ENCODE measurements at regions not wholly inside any gene's neighbourhood (a gene's known extent, or its start where the extent isn't known, plus 50 kb on each side); places are given as distances from the start of the nearest gene placed in this dataset.
A peak's percentile ranks its signal among the peaks of the same experiment; 100 is the strongest.
"Not testable (repeated sequence)": the region's sequence is repeated elsewhere in the genome, so short reads cannot be mapped to it uniquely, and the experiment has no call there.

DNA sequence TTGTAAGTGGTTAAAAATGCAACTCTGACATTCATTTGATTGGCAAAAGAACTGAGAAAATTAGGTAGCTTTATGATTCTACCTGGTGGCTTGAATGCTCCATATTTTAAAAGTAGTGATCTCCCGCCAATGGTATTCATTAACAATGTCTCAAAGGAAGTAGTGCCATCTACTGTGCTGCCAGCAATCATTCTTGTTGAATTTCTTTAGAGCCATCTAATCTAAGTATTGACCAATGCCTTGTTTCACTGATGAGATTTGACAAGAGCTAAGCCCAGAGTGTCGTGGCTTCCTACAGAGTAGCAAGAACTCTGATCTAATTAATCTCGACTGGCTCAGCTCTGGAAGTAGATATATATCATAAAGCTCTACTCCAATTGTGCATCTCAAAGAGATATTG, 696.7 kb downstream of the C6orf118 start:
- H3K36me3 ChIP-seq (ENCODE audit: insufficient read depth, low read length) = no peaks in the 10 kb centered on the region
- no peak overlapping the region for H2AFZ ChIP-seq (ENCODE audit: low read depth, low read length)
- no peaks in the 10 kb centered on the region for H3K4me1 ChIP-seq (ENCODE audit: insufficient read depth, low read length)
- no peaks in the 10 kb centered on the region for H3K9me3 ChIP-seq (ENCODE audit: low read length)
- H3K27me3 ChIP-seq (ENCODE audit: insufficient read depth, low read length) = no peaks in the 10 kb centered on the region
- no peak overlapping the region for H3K4me3 ChIP-seq (ENCODE audit: low read length)

DNA sequence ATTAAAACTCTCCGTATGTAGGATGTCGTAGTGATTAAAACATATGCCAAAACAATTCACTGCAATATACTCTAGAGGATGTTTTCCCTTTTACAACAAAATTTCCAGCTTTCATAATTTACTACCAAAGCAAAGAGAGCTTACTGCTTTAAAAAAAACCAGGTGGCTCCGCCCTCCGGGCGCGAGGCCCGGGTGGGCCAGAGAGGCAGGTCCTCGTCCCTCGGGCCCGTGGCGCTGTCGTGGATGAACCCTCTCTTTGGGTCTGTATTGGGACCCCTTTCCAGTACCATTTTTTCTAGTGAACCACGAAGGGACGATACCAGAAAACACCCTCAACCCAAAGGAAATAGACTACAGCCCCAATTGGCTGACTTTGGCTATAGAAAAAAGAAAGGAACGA, 698.5 kb downstream of the C6orf118 start:
- not testable (repeated sequence) for H3K9me3 ChIP-seq (ENCODE audit: low read length); H3K4me3 ChIP-seq (ENCODE audit: low read length); H3K36me3 ChIP-seq (ENCODE audit: insufficient read depth, low read length); H2AFZ ChIP-seq (ENCODE audit: low read depth, low read length); H3K4me1 ChIP-seq (ENCODE audit: insufficient read depth, low read length); H3K27me3 ChIP-seq (ENCODE audit: insufficient read depth, low read length)

DNA sequence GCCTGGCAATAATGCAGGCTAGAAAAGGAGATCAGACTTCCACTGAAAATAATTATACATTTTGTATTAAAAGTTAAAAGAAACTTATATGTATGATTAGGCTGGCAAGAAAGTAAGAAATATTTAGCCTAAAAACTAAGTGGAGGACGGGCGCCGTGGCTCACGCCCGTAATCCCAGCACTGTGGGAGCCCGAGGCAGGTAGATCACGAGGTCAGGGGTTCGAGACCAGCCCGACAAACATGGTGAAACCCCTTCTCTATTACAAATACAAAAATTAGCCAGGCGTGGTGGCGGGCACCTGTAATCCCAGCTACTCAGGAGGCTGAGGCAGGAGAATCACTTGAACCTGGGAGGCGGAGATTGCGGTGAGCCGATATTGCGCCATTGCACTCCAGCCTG, 707.0 kb downstream of the C6orf118 start:
- not testable (repeated sequence) for H3K4me1 ChIP-seq (ENCODE audit: insufficient read depth, low read length); H3K9me3 ChIP-seq (ENCODE audit: low read length); H3K27me3 ChIP-seq (ENCODE audit: insufficient read depth, low read length); H3K36me3 ChIP-seq (ENCODE audit: insufficient read depth, low read length); H2AFZ ChIP-seq (ENCODE audit: low read depth, low read length); H3K4me3 ChIP-seq (ENCODE audit: low read length)

DNA sequence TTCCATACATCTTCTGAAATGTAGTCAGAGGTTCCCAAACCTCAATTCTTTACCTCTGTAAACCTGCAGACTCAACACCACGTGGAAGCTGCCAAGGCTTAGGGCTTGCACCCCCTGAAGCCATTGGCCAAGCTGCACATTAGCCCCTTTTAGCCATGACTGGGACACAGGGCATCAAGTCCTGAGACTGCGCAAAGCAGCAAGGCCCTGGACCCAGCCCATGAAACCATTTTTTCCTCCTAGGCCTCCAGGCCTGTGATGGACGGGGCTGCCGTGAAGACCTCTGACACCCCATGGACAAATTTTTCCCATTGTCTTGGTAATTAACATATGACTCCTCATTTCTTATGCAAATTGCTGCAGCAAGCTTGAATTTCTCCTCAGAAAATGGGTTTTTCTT, 727.8 kb downstream of the C6orf118 start:
- Histone ChIP-seq H3K4me3 (ENCODE audit: low read length) (no peak overlapping the region), H3K9me3 (ENCODE audit: low read length) (peaks cover 11% of the 10 kb centered on the region), H2AFZ (ENCODE audit: low read depth, low read length) (no peak overlapping the region), H3K4me1 (ENCODE audit: insufficient read depth, low read length) (peaks cover 4% of the 10 kb centered on the region), H3K36me3 (ENCODE audit: insufficient read depth, low read length) (no peaks in the 10 kb centered on the region), H3K27me3 (ENCODE audit: insufficient read depth, low read length) (no peaks in the 10 kb centered on the region)

DNA sequence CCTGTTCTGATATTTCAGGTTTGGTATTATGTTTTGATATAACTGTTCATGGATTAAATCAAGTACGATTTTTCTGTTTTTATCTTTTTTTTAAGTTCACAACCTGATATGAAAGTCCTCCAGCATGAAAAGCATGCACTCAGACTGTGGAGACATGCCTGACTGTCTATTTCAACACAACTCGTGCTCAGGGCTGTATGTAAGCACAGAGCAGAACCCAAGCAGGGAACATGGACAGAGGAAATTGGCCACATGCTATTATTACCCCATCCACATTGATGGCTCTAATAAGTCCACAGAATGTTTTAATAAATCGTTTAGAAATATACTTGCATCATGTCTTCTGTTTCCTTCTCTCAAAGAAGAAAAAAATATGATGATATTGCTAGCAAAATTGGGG, 730.4 kb downstream of the C6orf118 start:
- Histone ChIP-seq H3K36me3 (ENCODE audit: insufficient read depth, low read length) (no peaks in the 10 kb centered on the region), H3K9me3 (ENCODE audit: low read length) (peaks cover 15% of the 10 kb centered on the region), H3K4me1 (ENCODE audit: insufficient read depth, low read length) (peaks cover 1% of the 10 kb centered on the region), H3K27me3 (ENCODE audit: insufficient read depth, low read length) (no peaks in the 10 kb centered on the region), H2AFZ (ENCODE audit: low read depth, low read length) (no peak overlapping the region), H3K4me3 (ENCODE audit: low read length) (no peak overlapping the region)

DNA sequence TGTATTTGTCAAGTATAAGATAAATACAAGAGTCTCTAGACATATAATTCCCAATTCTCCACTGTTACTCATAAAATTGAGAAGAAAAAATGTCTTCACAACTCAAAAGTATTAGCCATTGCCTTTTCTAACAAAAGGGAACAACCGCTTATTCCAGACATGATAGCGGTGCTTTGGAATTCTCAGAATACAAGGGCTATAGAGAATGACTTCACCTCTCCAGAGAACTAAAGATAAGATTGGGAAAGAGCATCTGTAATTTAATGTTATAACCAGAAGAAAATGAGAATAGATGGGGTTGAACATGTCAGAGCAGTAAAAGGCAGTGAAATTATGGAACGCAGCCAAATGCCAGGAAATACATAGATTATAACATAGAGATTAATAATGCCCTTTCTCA, 730.8 kb downstream of the C6orf118 start:
- Histone ChIP-seq H2AFZ (ENCODE audit: low read depth, low read length) (no peak overlapping the region), H3K4me3 (ENCODE audit: low read length) (no peak overlapping the region), H3K4me1 (ENCODE audit: insufficient read depth, low read length) (no peaks in the 10 kb centered on the region), H3K9me3 (ENCODE audit: low read length) (peaks cover 15% of the 10 kb centered on the region), H3K36me3 (ENCODE audit: insufficient read depth, low read length) (no peaks in the 10 kb centered on the region), H3K27me3 (ENCODE audit: insufficient read depth, low read length) (no peaks in the 10 kb centered on the region)

DNA sequence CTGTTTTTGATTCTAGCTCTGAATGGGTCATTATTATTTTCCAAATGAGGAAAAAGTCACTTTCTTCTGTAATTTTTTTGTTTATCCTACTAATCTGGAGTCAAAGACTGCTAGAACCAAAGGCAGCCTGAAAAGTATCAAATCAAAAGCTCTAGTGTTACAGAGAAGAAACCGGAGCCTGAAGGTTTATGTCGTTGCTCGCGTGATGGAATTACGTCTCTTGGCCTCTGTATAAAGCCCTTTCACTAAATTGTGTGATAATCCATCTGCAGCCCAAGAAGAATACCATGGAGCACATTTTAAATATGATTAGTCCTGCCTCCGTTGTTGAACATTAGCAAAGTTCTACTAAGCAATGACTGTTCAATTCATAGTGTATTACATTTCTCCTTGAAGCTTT, 738.6 kb downstream of the C6orf118 start:
- peaks cover 15% of the 10 kb centered on the region for H3K4me1 ChIP-seq (ENCODE audit: insufficient read depth, low read length)

DNA sequence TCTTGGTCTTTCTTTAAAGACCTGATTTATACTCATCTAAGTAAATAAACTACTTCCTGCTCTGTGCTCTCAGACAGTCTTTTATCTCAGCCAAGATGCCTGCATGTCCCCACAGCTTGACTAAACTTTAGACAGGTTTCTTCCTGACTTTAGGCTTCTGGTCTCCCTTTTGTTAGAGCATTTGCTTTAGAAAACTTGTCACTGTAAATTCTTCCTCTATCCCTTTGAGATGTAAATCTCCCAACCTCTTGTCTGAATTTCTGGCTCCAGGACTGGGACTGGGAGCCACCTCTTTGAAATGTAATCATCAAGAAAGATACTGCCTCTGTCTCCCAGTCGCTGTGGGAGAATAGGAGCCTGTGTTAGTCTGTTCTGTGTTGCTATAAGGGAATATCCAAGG, 739.9 kb downstream of the C6orf118 start:
- H3K4me3 ChIP-seq (ENCODE audit: low read length) = no peak overlapping the region
- peaks cover 24% of the 10 kb centered on the region for H3K4me1 ChIP-seq (ENCODE audit: insufficient read depth, low read length)
- H3K36me3 ChIP-seq (ENCODE audit: insufficient read depth, low read length) = no peaks in the 10 kb centered on the region
- H3K9me3 ChIP-seq (ENCODE audit: low read length) = peaks cover 3% of the 10 kb centered on the region
- no peaks in the 10 kb centered on the region for H3K27me3 ChIP-seq (ENCODE audit: insufficient read depth, low read length)
- H2AFZ ChIP-seq (ENCODE audit: low read depth, low read length) = peak overlapping the region; percentile 62

More for the DNA sequence above, 738.6 kb downstream of the C6orf118 start:
- Histone ChIP-seq H3K27me3 (ENCODE audit: insufficient read depth, low read length) (no peaks in the 10 kb centered on the region), H2AFZ (ENCODE audit: low read depth, low read length) (no peak overlapping the region), H3K4me3 (ENCODE audit: low read length) (no peak overlapping the region), H3K36me3 (ENCODE audit: insufficient read depth, low read length) (no peaks in the 10 kb centered on the region), H3K9me3 (ENCODE audit: low read length) (peaks cover 8% of the 10 kb centered on the region)

DNA sequence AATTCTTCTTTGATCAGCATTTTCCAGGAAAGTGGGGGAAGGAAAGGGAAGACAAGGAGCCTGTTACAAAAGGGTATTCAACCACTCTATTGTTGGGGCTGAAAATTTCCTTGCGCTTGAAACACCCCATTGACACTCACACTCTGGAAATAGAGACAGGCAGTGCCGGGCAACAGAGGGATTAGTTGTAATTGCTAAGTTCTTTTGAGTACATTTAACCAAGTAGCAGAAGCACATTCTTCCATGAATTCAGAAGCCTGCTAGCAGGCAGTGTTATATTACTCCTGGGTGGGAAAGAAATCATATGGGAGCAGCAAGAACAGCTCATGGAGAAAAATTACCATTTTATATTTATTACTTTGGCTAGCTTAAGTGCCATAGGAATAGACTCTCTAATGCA, 745.5 kb downstream of the C6orf118 start:
- peak overlapping the region; percentile 33 for H2AFZ ChIP-seq (ENCODE audit: low read depth, low read length)
- no peaks in the 10 kb centered on the region for H3K27me3 ChIP-seq (ENCODE audit: insufficient read depth, low read length)
- no peak overlapping the region for H3K4me3 ChIP-seq (ENCODE audit: low read length)
- no peaks in the 10 kb centered on the region for H3K36me3 ChIP-seq (ENCODE audit: insufficient read depth, low read length)
- H3K9me3 ChIP-seq (ENCODE audit: low read length) = peaks cover 16% of the 10 kb centered on the region
- peaks cover 23% of the 10 kb centered on the region for H3K4me1 ChIP-seq (ENCODE audit: insufficient read depth, low read length)

DNA sequence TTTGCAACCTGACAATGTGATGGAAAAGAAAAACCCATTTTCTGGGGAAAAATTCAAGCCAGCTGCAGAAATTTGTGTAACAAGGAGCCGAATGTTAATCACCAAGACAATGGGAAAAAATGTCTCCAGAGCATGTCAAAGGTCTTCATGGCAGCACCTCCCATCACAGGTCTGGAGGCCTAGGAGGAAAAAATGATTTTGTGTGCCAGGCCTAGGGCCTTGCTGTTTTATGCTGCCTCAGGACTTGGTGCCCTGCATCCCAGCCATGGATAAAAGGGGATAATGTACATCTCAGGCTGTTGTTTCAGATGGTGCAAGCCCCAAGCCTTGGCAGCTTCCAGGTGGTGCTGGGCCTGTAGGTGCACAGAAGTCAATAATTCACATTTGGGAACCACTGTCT, 747.7 kb downstream of the C6orf118 start:
- Histone ChIP-seq H3K4me1 (ENCODE audit: insufficient read depth, low read length) (peaks cover 19% of the 10 kb centered on the region), H2AFZ (ENCODE audit: low read depth, low read length) (no peak overlapping the region), H3K9me3 (ENCODE audit: low read length) (peaks cover 17% of the 10 kb centered on the region), H3K27me3 (ENCODE audit: insufficient read depth, low read length) (no peaks in the 10 kb centered on the region), H3K4me3 (ENCODE audit: low read length) (no peak overlapping the region), H3K36me3 (ENCODE audit: insufficient read depth, low read length) (no peaks in the 10 kb centered on the region)

DNA sequence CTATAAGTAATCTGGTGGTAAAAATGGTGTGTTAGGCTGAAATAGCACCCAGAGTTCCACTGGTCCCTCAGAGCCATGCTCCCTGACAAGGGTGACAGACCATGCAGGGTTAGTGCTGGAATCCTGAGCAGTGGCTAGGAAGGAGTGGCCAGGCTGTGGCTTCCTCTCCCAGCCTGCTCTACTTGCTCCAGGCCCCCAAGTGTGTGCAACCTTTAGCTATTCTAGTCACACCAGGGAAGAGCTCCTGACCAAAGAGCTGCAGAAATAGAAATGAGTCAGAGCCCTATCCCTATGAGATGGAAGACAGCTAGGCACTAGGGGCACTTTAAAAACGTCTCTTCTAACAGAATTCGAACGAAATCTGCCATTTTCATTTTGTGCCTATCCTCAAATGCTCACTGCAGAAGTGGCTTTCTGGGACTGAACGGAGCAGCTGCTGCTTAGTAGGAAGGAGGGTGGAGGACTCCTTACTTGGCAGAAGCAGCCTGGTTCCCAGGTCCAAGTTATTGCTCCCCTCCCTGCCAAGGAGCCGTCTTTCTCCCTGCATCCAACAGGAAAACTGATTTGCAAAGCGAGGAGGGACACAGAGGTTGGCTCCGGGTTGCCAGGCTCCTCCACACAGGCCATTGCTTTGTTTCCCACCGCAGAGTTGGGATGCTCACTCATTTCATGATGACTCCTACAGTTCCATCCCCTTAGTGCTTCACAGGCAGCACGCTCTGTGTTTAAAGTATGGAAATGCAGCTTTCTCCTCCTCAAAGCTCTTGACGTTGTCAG, 754.5 kb downstream of the C6orf118 start:
- Histone ChIP-seq H3K4me1 (ENCODE audit: insufficient read depth, low read length) (no peaks in the 10 kb centered on the region), H3K27me3 (ENCODE audit: insufficient read depth, low read length) (no peaks in the 10 kb centered on the region), H3K4me3 (ENCODE audit: low read length) (no peak overlapping the region), H3K36me3 (ENCODE audit: insufficient read depth, low read length) (no peaks in the 10 kb centered on the region), H3K9me3 (ENCODE audit: low read length) (peaks cover 2% of the 10 kb centered on the region), H2AFZ (ENCODE audit: low read depth, low read length) (no peak overlapping the region)

DNA sequence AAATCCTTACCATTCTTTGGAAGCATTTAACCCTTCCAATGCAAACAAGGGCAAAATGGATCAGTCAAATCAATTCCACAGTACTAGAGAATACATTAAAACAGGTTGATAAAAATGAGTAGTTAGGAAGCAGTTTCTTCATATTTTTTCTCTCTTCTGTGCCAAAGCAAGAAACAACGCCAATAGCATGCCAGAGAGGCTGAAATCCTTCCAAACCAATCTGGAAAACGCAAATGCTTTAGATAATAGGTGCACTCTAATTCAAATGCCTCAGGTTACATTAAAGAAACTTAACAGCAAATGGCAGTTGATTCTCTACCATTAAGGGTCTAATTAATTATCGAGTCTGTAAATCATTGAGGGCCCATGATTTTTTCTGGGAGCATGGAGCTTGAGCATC, 755.2 kb downstream of the C6orf118 start:
- H3K36me3 ChIP-seq (ENCODE audit: insufficient read depth, low read length) = no peaks in the 10 kb centered on the region
- H2AFZ ChIP-seq (ENCODE audit: low read depth, low read length) = no peak overlapping the region
- no peaks in the 10 kb centered on the region for H3K27me3 ChIP-seq (ENCODE audit: insufficient read depth, low read length)
- H3K4me3 ChIP-seq (ENCODE audit: low read length) = no peak overlapping the region
- H3K9me3 ChIP-seq (ENCODE audit: low read length) = peaks cover 2% of the 10 kb centered on the region
- no peaks in the 10 kb centered on the region for H3K4me1 ChIP-seq (ENCODE audit: insufficient read depth, low read length)

DNA sequence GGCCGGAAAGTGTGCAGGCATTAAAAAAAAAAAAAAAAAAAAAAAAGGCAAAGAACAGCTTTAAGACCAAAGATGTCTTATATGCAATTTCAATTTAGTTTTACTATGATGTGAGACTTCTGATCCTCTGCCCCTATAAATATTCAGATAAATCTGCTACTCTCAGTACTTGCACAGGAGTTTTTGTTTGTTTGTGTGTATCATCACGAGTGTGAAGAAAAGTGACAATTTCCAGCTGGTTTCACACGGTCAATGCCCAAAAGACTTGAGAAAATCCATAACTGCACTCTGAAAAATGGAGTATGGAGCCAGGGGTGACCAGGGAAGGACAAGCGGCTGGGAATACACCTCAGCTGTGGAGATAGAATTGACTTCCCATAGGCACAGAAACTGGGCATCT, 757.7 kb downstream of the C6orf118 start:
- H2AFZ ChIP-seq (ENCODE audit: low read depth, low read length) = no peak overlapping the region
- H3K4me1 ChIP-seq (ENCODE audit: insufficient read depth, low read length) = no peaks in the 10 kb centered on the region

DNA sequence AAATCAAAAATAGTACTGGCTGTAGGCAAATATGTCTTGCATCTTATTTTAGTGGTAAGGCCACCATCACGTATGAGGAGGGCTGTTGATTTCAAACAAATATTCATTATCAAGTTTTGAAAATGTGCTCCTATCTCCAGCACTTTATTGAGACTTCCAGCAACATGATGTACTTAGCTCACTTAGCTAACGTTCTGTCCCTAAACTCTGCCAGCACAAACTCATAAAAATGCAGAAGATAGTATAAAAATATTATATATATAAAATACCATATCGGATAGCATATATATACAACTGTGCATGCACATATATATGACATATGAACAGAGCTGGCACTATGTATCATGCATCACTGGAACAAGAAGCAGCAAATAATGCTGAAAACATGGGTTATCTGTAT, 762.3 kb downstream of the C6orf118 start:
- Histone ChIP-seq H3K4me3 (ENCODE audit: low read length) (no peak overlapping the region), H3K36me3 (ENCODE audit: insufficient read depth, low read length) (no peaks in the 10 kb centered on the region), H3K27me3 (ENCODE audit: insufficient read depth, low read length) (no peaks in the 10 kb centered on the region)

More for the DNA sequence above, 757.7 kb downstream of the C6orf118 start:
- H3K9me3 ChIP-seq (ENCODE audit: low read length) = no peaks in the 10 kb centered on the region
- H3K4me3 ChIP-seq (ENCODE audit: low read length) = no peak overlapping the region
- H3K27me3 ChIP-seq (ENCODE audit: insufficient read depth, low read length) = no peaks in the 10 kb centered on the region
- no peaks in the 10 kb centered on the region for H3K36me3 ChIP-seq (ENCODE audit: insufficient read depth, low read length)

More for the DNA sequence above, 762.3 kb downstream of the C6orf118 start:
- no peak overlapping the region for H2AFZ ChIP-seq (ENCODE audit: low read depth, low read length)
- no peaks in the 10 kb centered on the region for H3K4me1 ChIP-seq (ENCODE audit: insufficient read depth, low read length)
- no peaks in the 10 kb centered on the region for H3K9me3 ChIP-seq (ENCODE audit: low read length)

Data from neuron (in vitro differentiated cells).